CD4-positive, alpha-beta T cell (primary cell): ENCODE measurements at regions not wholly inside any gene's neighbourhood (a gene's known extent, or its start where the extent isn't known, plus 50 kb on each side); places are given as distances from the start of the nearest gene placed in this dataset.
"Not testable (repeated sequence)": the region's sequence is repeated elsewhere in the genome, so short reads cannot be mapped to it uniquely, and the experiment has no call there.

Experiments
- ATAC-seq: fragments of 200-7000 bp; cut with Tn5 transposase; one replicate; pipeline ENCODE4 v1.10.0; 2022; ENCODE audit warnings: mild to moderate bottlenecking; ENCODE audit not compliant: poor library complexity
- CTCF ChIA-PET: fragments of 350-600 bp; sonication (Branson Sonifier 250); formaldehyde crosslinking; loops from one replicate; lab custom pipeline; 2021; ENCODE audit warnings: antibody characterized with exemption, inconsistent platforms; lab: Charles Lee
- POLR2A ChIA-PET: fragments of 350-600 bp; sonication (Branson Sonifier 250); formaldehyde crosslinking; loops from one replicate; lab custom pipeline; 2021; ENCODE audit warnings: antibody characterized with exemption, inconsistent platforms; lab: Charles Lee
- DNase-seq, 14 experiments: peaks; one replicate each; pipeline ENCODE4 v3.0.0-alpha.2; 2013 to 2020; ENCODE audit warnings: mixed read lengths in 2 of 14
- H3K27ac ChIP-seq, 2 donors: one replicate each; pipeline versions ENCODE4 v1.5.1 to v1.7.0; 2013; ENCODE audit warnings: low read length in 2 of 2, low read depth in 1 of 2, mild to moderate bottlenecking in 1 of 2
- H3K27me3 ChIP-seq, 2 experiments: 1 replicate in 1 of 2; 2 replicates in 1 of 2; pipeline versions ENCODE4 v1.6.1 to v1.7.0; 2013; ENCODE audit warnings: low read length in 2 of 2, control low read depth in 1 of 2, mild to moderate bottlenecking in 1 of 2, moderate library complexity in 1 of 2; ENCODE audit not compliant: insufficient read depth in 2 of 2, control insufficient read depth in 1 of 2
- H3K36me3 ChIP-seq: one replicate; pipeline ENCODE4 v1.6.1; 2013; ENCODE audit warnings: low read length, control low read depth; ENCODE audit not compliant: insufficient read depth
- H3K4me1 ChIP-seq: one replicate; pipeline ENCODE4 v1.6.1; 2013; ENCODE audit warnings: low read length, control low read depth; ENCODE audit not compliant: insufficient read depth
- H3K4me3 ChIP-seq: one replicate; pipeline ENCODE4 v1.5.1; 2013; ENCODE audit warnings: mild to moderate bottlenecking, low read length, moderate library complexity
- H3K9me3 ChIP-seq, 2 experiments: 1 replicate in 1 of 2; 2 replicates in 1 of 2; pipeline versions ENCODE4 v1.6.1 to v1.7.0; 2013; ENCODE audit warnings: low read length in 2 of 2, mild to moderate bottlenecking in 2 of 2, control low read depth in 1 of 2, moderate library complexity in 1 of 2; ENCODE audit not compliant: control insufficient read depth in 1 of 2, insufficient read depth in 1 of 2
- H3K27ac Mint-ChIP-seq: one replicate; pipeline ENCODE4 v1.8.0; 2020; ENCODE audit warnings: mixed read lengths
- H3K27me3 Mint-ChIP-seq: one replicate; pipeline ENCODE4 v1.8.0; 2021; ENCODE audit warnings: mixed read lengths
- H3K36me3 Mint-ChIP-seq: one replicate; pipeline ENCODE4 v1.8.0; 2021; ENCODE audit warnings: low read depth, mixed read lengths
- H3K4me1 Mint-ChIP-seq: one replicate; pipeline ENCODE4 v1.8.0; 2021; ENCODE audit warnings: low read depth, mixed read lengths
- H3K4me3 Mint-ChIP-seq: one replicate; pipeline ENCODE4 v1.8.0; 2020; ENCODE audit warnings: mild to moderate bottlenecking, mixed read lengths
- H3K9me3 Mint-ChIP-seq: one replicate; pipeline ENCODE4 v1.8.0; 2020; ENCODE audit warnings: mixed read lengths
- CTCF ChIP-seq: fragments of 200-600 bp; IDR thresholded peaks from one replicate; pipeline ENCODE4 v1.8.0; 2022; ENCODE audit warnings: antibody characterized with exemption, mild to moderate bottlenecking
- intact Hi-C, 2 experiments: fragments of 100-400 bp; cut with DNase I in 1 of 2; cut with micrococcal nuclease in 1 of 2; formaldehyde crosslinking; loops; one replicate each; pipeline versions ENCODE4 v1.15.1 to v1.9.0; 2023 to 2025; cut with DNase I, micrococcal nuclease

- peaks cover 10% of the 10 kb centered on the region for H3K36me3 ChIP-seq
- H3K27me3 ChIP-seq: no peaks in the 10 kb centered on the region
- no peak for DNase-seq
- no peak overlapping the region for H3K4me3 ChIP-seq
- no peak overlapping the region for H3K27ac ChIP-seq
- no peaks in the 10 kb centered on the region for H3K4me1 ChIP-seq
- ATAC-seq: no peak
- CTCF ChIA-PET: no interaction called here
- Mint-ChIP-seq H3K4me3 (no peak overlapping the region), H3K4me1 (no peaks in the 10 kb centered on the region), H3K9me3 (no peaks in the 10 kb centered on the region), H3K27ac (peak overlapping the region; percentile 43), H3K36me3 (peaks cover 77% of the 10 kb centered on the region), H3K27me3 (no peaks in the 10 kb centered on the region)
- POLR2A ChIA-PET: no interaction called here
- H3K9me3 ChIP-seq: no peaks in the 10 kb centered on the region
- no peak for TF ChIP-seq CTCF
- intact Hi-C loops: no loop called here
Observed at GRCh38 chrY:7382988-7383387, 471.4 kb upstream of the AMELY start.

- Histone ChIP-seq H3K27me3 (no peaks in the 10 kb centered on the region), H3K4me1 (no peaks in the 10 kb centered on the region), H3K4me3 (no peak overlapping the region), H3K36me3 (peaks cover 49% of the 10 kb centered on the region), H3K9me3 (no peaks in the 10 kb centered on the region), H3K27ac (no peak overlapping the region)
- ChIA-PET CTCF (no interaction called here), POLR2A (no interaction called here)
- TF ChIP-seq CTCF: no peak
- intact Hi-C loops: no loop called here
- Mint-ChIP-seq H3K9me3 (no peaks in the 10 kb centered on the region), H3K27ac (no peak overlapping the region), H3K36me3 (peaks cover 76% of the 10 kb centered on the region), H3K4me1 (no peaks in the 10 kb centered on the region), H3K4me3 (no peak overlapping the region), H3K27me3 (no peaks in the 10 kb centered on the region)
- ATAC-seq (no peak), DNase-seq (no peak)
Observed at GRCh38 chrY:7377091-7377490, 465.5 kb upstream of the AMELY start.

- peaks cover 63% of the 10 kb centered on the region for H3K36me3 ChIP-seq
- DNase-seq, POLR2A ChIA-PET, H3K27me3 ChIP-seq, H3K4me1 Mint-ChIP-seq, ATAC-seq, H3K4me1 ChIP-seq, CTCF ChIA-PET, H3K9me3 Mint-ChIP-seq, H3K27ac Mint-ChIP-seq, H3K9me3 ChIP-seq, H3K27me3 Mint-ChIP-seq, intact Hi-C loops, H3K27ac ChIP-seq, H3K4me3 ChIP-seq, H3K4me3 Mint-ChIP-seq: not testable (repeated sequence)
- H3K36me3 Mint-ChIP-seq: peaks cover 75% of the 10 kb centered on the region
Observed at GRCh38 chrY:7374485-7374884, 462.9 kb upstream of the AMELY start.

- H3K4me1 ChIP-seq, H3K4me3 ChIP-seq, H3K27ac Mint-ChIP-seq, POLR2A ChIA-PET, ATAC-seq, H3K4me3 Mint-ChIP-seq, H3K9me3 Mint-ChIP-seq, intact Hi-C loops, CTCF ChIA-PET, H3K27me3 Mint-ChIP-seq, DNase-seq, H3K9me3 ChIP-seq, H3K4me1 Mint-ChIP-seq, H3K27me3 ChIP-seq, H3K27ac ChIP-seq: not testable (repeated sequence)
- peaks cover 76% of the 10 kb centered on the region for H3K36me3 Mint-ChIP-seq
- H3K36me3 ChIP-seq: peaks cover 71% of the 10 kb centered on the region
Observed at GRCh38 chrY:7371953-7372352, 460.4 kb upstream of the AMELY start.

- H3K27ac ChIP-seq, DNase-seq, ATAC-seq, H3K4me1 Mint-ChIP-seq, CTCF ChIA-PET, POLR2A ChIA-PET, H3K27ac Mint-ChIP-seq, H3K4me3 ChIP-seq, intact Hi-C loops, H3K27me3 ChIP-seq, H3K9me3 ChIP-seq, H3K4me3 Mint-ChIP-seq, H3K27me3 Mint-ChIP-seq, H3K9me3 Mint-ChIP-seq, H3K4me1 ChIP-seq: not testable (repeated sequence)
- H3K36me3 Mint-ChIP-seq: peaks cover 74% of the 10 kb centered on the region
- peaks cover 62% of the 10 kb centered on the region for H3K36me3 ChIP-seq
Observed at GRCh38 chrY:7371026-7371425, 459.5 kb upstream of the AMELY start.
